ENCODE measurements at regions not wholly inside any gene's neighbourhood (a gene's known extent, or its start where the extent isn't known, plus 50 kb on each side); places are given as distances from the start of the nearest gene placed in this dataset.

DNA sequence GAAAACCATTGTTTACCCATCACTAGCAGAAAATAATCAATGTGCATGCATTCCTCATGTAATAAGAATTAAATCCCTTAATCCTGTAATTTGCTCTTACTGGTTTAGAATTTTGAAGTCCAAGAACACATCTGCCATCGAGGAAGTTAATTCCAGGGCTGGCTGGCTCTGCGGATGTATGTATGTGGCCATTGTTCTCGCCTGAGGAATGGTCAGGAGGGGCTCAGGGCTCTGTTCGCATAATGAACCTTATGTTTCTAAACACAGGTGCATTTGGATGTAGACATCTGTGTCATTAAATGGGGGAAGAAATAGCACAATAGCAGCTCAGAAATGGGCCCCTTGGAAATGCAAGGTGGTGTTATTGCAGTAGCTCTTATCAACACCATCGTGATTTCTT lies 148.6 kb upstream of the GAS1 start:
- H3K4me2 ChIP-seq: no peak overlapping the region
- Mint-ChIP-seq H3K4me3 (no peak overlapping the region), H3K4me1 (no peaks in the 10 kb centered on the region), H3K36me3 (ENCODE audit: low read depth) (no peaks in the 10 kb centered on the region), H3K9me3 (no peaks in the 10 kb centered on the region), H3K27ac (no peak overlapping the region), H3K27me3 (ENCODE audit: insufficient read depth, low read depth, poor library complexity) (no peaks in the 10 kb centered on the region)
- H3K79me2 ChIP-seq (replicated peaks; ENCODE audit: insufficient read depth): no peaks in the 10 kb centered on the region
- no peak overlapping the region for H3K27ac ChIP-seq (ENCODE audit: low read depth)
- H3K36me3 ChIP-seq (ENCODE audit: insufficient read depth): no peaks in the 10 kb centered on the region
- no peak overlapping the region for H3K4me3 ChIP-seq
- no peaks in the 10 kb centered on the region for H4K20me1 ChIP-seq (replicated peaks; ENCODE audit: insufficient read depth)
- no peaks in the 10 kb centered on the region for H3F3A ChIP-seq (replicated peaks; ENCODE audit: low read depth)
- DNase-seq (ENCODE audit: low spot score) (no peak), ATAC-seq (no peak)
- H3K4me1 ChIP-seq (ENCODE audit: insufficient read depth): no peaks in the 10 kb centered on the region
- no peaks in the 10 kb centered on the region for H3K9me2 ChIP-seq (ENCODE audit: insufficient read depth)
- no peak for TF ChIP-seq STAT1 (IDR thresholded peaks at IDR 0.05; ENCODE audit: unreplicated experiment)
- no peak for TF ChIP-seq EZH2 (IDR thresholded peaks at IDR 0.05; ENCODE audit: low read depth, unreplicated experiment)
- TF ChIP-seq ZNF331 (CRISPR knock-in tag; IDR thresholded peaks at IDR 0.05; ENCODE audit: low read depth): no peak
- no peak for TF ChIP-seq NANOG (IDR thresholded peaks at IDR 0.05; ENCODE audit: borderline replicate concordance)
- TF ChIP-seq, protein P1, sequence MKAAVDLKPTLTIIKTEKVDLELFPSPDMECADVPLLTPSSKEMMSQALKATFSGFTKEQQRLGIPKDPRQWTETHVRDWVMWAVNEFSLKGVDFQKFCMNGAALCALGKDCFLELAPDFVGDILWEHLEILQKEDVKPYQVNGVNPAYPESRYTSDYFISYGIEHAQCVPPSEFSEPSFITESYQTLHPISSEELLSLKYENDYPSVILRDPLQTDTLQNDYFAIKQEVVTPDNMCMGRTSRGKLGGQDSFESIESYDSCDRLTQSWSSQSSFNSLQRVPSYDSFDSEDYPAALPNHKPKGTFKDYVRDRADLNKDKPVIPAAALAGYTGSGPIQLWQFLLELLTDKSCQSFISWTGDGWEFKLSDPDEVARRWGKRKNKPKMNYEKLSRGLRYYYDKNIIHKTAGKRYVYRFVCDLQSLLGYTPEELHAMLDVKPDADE (IDR thresholded peaks at IDR 0.05): no peak
- TF ChIP-seq, protein P2, sequence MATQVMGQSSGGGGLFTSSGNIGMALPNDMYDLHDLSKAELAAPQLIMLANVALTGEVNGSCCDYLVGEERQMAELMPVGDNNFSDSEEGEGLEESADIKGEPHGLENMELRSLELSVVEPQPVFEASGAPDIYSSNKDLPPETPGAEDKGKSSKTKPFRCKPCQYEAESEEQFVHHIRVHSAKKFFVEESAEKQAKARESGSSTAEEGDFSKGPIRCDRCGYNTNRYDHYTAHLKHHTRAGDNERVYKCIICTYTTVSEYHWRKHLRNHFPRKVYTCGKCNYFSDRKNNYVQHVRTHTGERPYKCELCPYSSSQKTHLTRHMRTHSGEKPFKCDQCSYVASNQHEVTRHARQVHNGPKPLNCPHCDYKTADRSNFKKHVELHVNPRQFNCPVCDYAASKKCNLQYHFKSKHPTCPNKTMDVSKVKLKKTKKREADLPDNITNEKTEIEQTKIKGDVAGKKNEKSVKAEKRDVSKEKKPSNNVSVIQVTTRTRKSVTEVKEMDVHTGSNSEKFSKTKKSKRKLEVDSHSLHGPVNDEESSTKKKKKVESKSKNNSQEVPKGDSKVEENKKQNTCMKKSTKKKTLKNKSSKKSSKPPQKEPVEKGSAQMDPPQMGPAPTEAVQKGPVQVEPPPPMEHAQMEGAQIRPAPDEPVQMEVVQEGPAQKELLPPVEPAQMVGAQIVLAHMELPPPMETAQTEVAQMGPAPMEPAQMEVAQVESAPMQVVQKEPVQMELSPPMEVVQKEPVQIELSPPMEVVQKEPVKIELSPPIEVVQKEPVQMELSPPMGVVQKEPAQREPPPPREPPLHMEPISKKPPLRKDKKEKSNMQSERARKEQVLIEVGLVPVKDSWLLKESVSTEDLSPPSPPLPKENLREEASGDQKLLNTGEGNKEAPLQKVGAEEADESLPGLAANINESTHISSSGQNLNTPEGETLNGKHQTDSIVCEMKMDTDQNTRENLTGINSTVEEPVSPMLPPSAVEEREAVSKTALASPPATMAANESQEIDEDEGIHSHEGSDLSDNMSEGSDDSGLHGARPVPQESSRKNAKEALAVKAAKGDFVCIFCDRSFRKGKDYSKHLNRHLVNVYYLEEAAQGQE (IDR thresholded peaks at IDR 0.05; ENCODE audit: unreplicated experiment): no peak
- TF ChIP-seq EZH2phosphoT487 (IDR thresholded peaks at IDR 0.05; ENCODE audit: unreplicated experiment): no peak
- TF ChIP-seq, protein P3, sequence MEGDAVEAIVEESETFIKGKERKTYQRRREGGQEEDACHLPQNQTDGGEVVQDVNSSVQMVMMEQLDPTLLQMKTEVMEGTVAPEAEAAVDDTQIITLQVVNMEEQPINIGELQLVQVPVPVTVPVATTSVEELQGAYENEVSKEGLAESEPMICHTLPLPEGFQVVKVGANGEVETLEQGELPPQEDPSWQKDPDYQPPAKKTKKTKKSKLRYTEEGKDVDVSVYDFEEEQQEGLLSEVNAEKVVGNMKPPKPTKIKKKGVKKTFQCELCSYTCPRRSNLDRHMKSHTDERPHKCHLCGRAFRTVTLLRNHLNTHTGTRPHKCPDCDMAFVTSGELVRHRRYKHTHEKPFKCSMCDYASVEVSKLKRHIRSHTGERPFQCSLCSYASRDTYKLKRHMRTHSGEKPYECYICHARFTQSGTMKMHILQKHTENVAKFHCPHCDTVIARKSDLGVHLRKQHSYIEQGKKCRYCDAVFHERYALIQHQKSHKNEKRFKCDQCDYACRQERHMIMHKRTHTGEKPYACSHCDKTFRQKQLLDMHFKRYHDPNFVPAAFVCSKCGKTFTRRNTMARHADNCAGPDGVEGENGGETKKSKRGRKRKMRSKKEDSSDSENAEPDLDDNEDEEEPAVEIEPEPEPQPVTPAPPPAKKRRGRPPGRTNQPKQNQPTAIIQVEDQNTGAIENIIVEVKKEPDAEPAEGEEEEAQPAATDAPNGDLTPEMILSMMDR (conservative IDR thresholded peaks at IDR 0.05; ENCODE audit: low read depth in 2 of 2): no peak
- no peak for TF ChIP-seq CREB1 (CRISPR knock-in tag; IDR thresholded peaks at IDR 0.05; ENCODE audit: low read depth)
- TF ChIP-seq, protein P4, sequence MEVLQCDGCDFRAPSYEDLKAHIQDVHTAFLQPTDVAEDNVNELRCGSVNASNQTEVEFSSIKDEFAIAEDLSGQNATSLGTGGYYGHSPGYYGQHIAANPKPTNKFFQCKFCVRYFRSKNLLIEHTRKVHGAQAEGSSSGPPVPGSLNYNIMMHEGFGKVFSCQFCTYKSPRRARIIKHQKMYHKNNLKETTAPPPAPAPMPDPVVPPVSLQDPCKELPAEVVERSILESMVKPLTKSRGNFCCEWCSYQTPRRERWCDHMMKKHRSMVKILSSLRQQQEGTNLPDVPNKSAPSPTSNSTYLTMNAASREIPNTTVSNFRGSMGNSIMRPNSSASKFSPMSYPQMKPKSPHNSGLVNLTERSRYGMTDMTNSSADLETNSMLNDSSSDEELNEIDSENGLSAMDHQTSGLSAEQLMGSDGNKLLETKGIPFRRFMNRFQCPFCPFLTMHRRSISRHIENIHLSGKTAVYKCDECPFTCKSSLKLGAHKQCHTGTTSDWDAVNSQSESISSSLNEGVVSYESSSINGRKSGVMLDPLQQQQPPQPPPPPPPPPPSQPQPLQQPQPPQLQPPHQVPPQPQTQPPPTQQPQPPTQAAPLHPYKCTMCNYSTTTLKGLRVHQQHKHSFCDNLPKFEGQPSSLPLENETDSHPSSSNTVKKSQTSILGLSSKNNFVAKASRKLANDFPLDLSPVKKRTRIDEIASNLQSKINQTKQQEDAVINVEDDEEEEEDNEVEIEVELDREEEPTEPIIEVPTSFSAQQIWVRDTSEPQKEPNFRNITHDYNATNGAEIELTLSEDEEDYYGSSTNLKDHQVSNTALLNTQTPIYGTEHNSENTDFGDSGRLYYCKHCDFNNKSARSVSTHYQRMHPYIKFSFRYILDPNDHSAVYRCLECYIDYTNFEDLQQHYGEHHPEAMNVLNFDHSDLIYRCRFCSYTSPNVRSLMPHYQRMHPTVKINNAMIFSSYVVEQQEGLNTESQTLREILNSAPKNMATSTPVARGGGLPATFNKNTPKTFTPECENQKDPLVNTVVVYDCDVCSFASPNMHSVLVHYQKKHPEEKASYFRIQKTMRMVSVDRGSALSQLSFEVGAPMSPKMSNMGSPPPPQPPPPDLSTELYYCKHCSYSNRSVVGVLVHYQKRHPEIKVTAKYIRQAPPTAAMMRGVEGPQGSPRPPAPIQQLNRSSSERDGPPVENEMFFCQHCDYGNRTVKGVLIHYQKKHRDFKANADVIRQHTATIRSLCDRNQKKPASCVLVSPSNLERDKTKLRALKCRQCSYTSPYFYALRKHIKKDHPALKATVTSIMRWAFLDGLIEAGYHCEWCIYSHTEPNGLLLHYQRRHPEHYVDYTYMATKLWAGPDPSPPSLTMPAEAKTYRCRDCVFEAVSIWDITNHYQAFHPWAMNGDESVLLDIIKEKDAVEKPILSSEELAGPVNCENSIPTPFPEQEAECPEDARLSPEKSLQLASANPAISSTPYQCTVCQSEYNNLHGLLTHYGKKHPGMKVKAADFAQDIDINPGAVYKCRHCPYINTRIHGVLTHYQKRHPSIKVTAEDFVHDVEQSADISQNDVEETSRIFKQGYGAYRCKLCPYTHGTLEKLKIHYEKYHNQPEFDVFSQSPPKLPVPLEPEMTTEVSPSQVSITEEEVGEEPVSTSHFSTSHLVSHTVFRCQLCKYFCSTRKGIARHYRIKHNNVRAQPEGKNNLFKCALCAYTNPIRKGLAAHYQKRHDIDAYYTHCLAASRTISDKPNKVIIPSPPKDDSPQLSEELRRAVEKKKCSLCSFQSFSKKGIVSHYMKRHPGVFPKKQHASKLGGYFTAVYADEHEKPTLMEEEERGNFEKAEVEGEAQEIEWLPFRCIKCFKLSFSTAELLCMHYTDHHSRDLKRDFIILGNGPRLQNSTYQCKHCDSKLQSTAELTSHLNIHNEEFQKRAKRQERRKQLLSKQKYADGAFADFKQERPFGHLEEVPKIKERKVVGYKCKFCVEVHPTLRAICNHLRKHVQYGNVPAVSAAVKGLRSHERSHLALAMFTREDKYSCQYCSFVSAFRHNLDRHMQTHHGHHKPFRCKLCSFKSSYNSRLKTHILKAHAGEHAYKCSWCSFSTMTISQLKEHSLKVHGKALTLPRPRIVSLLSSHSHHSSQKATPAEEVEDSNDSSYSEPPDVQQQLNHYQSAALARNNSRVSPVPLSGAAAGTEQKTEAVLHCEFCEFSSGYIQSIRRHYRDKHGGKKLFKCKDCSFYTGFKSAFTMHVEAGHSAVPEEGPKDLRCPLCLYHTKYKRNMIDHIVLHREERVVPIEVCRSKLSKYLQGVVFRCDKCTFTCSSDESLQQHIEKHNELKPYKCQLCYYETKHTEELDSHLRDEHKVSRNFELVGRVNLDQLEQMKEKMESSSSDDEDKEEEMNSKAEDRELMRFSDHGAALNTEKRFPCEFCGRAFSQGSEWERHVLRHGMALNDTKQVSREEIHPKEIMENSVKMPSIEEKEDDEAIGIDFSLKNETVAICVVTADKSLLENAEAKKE (CRISPR knock-in tag; IDR thresholded peaks at IDR 0.05): no peak
- no peak for TF ChIP-seq ZNF114 (CRISPR knock-in tag; IDR thresholded peaks at IDR 0.05)
- TF ChIP-seq JUNB (IDR thresholded peaks at IDR 0.05; ENCODE audit: unreplicated experiment): no peak
- no peak for TF ChIP-seq POLR2AphosphoS5 (IDR thresholded peaks at IDR 0.05; ENCODE audit: low read depth)
- no peak overlapping the region for H2AFZ ChIP-seq
- H3K27me3 ChIP-seq (ENCODE audit: insufficient read depth): no peaks in the 10 kb centered on the region
